ENCODE measurements at regions not wholly inside any gene's neighbourhood (a gene's known extent, or its start where the extent isn't known, plus 50 kb on each side); places are given as distances from the start of the nearest gene placed in this dataset.

DNA sequence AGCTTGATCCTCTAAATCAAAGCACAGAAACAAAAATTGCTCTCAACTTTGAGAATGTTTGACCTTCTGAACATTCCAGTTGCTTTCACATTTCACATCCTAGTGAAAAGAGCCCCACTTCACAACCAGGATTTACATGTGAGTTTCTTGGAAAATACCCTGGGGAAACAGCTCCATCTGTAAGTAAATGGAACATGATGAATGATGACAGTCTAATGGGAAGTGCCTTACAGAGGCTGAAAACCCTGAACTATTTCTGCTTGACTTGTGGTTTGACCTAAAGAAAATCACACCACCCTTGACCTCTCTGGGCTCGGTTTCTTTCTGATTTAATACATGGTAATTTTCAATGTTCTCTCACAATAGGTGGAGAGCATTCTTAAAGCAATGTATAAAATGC, 499.4 kb upstream of the API5 start:
- TF ChIP-seq, protein P1, sequence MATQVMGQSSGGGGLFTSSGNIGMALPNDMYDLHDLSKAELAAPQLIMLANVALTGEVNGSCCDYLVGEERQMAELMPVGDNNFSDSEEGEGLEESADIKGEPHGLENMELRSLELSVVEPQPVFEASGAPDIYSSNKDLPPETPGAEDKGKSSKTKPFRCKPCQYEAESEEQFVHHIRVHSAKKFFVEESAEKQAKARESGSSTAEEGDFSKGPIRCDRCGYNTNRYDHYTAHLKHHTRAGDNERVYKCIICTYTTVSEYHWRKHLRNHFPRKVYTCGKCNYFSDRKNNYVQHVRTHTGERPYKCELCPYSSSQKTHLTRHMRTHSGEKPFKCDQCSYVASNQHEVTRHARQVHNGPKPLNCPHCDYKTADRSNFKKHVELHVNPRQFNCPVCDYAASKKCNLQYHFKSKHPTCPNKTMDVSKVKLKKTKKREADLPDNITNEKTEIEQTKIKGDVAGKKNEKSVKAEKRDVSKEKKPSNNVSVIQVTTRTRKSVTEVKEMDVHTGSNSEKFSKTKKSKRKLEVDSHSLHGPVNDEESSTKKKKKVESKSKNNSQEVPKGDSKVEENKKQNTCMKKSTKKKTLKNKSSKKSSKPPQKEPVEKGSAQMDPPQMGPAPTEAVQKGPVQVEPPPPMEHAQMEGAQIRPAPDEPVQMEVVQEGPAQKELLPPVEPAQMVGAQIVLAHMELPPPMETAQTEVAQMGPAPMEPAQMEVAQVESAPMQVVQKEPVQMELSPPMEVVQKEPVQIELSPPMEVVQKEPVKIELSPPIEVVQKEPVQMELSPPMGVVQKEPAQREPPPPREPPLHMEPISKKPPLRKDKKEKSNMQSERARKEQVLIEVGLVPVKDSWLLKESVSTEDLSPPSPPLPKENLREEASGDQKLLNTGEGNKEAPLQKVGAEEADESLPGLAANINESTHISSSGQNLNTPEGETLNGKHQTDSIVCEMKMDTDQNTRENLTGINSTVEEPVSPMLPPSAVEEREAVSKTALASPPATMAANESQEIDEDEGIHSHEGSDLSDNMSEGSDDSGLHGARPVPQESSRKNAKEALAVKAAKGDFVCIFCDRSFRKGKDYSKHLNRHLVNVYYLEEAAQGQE (IDR thresholded peaks at IDR 0.05; ENCODE audit: insufficient read depth in 1 of 2, low read depth in 2 of 2, low read length in 1 of 2): no peak
- TF ChIP-seq, protein P2, sequence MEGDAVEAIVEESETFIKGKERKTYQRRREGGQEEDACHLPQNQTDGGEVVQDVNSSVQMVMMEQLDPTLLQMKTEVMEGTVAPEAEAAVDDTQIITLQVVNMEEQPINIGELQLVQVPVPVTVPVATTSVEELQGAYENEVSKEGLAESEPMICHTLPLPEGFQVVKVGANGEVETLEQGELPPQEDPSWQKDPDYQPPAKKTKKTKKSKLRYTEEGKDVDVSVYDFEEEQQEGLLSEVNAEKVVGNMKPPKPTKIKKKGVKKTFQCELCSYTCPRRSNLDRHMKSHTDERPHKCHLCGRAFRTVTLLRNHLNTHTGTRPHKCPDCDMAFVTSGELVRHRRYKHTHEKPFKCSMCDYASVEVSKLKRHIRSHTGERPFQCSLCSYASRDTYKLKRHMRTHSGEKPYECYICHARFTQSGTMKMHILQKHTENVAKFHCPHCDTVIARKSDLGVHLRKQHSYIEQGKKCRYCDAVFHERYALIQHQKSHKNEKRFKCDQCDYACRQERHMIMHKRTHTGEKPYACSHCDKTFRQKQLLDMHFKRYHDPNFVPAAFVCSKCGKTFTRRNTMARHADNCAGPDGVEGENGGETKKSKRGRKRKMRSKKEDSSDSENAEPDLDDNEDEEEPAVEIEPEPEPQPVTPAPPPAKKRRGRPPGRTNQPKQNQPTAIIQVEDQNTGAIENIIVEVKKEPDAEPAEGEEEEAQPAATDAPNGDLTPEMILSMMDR (IDR thresholded peaks at IDR 0.05): no peak
- TF ChIP-seq TCF7L2 (IDR thresholded peaks at IDR 0.05; ENCODE audit: low read depth, low read length): no peak
- no peak for TF ChIP-seq POLR2AphosphoS5 (IDR thresholded peaks at IDR 0.05; ENCODE audit: low read depth, low read length)
- no peak for TF ChIP-seq SIN3A (IDR thresholded peaks at IDR 0.05; ENCODE audit: borderline replicate concordance, insufficient read depth, low read depth, low read length)

Measured in Panc1 (cell line).